ENCODE measurements at regions not wholly inside any gene's neighbourhood (a gene's known extent, or its start where the extent isn't known, plus 50 kb on each side); places are given as distances from the start of the nearest gene placed in this dataset.

DNA sequence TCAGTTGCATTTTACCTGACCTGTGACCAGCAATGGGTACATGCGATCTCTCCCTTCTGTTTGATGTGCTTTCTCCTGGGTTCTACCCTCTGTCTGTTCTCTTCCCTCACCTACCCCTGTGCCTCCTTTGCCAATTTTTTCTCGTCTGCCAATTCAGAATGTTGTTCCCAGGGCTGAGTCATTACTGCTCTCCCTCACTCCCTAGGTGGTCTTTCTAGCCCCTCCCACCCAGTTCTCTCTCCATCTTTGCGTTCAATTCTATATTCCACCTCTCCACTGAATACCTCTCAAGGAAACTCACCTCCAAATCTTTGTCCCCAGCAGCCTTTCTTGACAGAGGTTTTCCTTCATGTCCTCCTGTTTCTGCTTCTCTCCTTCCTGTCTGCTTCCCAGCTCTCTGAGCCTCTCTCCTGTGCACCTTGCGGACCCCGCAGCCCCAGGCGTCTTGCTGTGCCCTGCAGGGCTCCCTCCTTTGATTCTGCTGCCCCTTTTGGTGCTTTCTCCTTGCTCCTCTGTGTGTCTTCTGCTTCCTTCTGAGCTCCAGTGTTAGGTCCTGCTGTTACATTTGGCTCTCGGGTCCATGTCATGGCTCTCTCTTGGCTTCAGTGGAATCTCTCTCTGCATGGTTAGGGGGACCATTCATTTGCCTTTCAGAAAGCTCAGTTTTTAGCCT is 398.2 kb upstream of the TPM1 start:
- no peak for TF ChIP-seq POLR2A (IDR thresholded peaks at IDR 0.05)
- TF ChIP-seq, protein P1, sequence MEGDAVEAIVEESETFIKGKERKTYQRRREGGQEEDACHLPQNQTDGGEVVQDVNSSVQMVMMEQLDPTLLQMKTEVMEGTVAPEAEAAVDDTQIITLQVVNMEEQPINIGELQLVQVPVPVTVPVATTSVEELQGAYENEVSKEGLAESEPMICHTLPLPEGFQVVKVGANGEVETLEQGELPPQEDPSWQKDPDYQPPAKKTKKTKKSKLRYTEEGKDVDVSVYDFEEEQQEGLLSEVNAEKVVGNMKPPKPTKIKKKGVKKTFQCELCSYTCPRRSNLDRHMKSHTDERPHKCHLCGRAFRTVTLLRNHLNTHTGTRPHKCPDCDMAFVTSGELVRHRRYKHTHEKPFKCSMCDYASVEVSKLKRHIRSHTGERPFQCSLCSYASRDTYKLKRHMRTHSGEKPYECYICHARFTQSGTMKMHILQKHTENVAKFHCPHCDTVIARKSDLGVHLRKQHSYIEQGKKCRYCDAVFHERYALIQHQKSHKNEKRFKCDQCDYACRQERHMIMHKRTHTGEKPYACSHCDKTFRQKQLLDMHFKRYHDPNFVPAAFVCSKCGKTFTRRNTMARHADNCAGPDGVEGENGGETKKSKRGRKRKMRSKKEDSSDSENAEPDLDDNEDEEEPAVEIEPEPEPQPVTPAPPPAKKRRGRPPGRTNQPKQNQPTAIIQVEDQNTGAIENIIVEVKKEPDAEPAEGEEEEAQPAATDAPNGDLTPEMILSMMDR (IDR thresholded peaks at IDR 0.05 in 8 of 11, conservative IDR thresholded peaks at IDR 0.05 in 3 of 11) = no peak
